GM23338 (cell line): ENCODE measurements at regions not wholly inside any gene's neighbourhood (a gene's known extent, or its start where the extent isn't known, plus 50 kb on each side); places are given as distances from the start of the nearest gene placed in this dataset.

Source experiments
- ATAC-seq: fragments of 200-7000 bp; cut with Tn5 transposase; 3 replicates; pipeline ENCODE4 v1.9.1; 2020
- DNase-seq: peaks from one replicate; pipeline ENCODE4 v3.0.0-alpha.2; 2015; ENCODE audit warnings: low spot score
- H2AFZ ChIP-seq: fragments of 200-600 bp; sonication (generic); 2 replicates; pipeline ENCODE4 v1.8.0; 2016; ENCODE audit warnings: antibody characterized with exemption, mild to moderate bottlenecking, moderate library complexity
- H3F3A ChIP-seq: fragments of 200-600 bp; sonication (generic); replicated peaks from 2 replicates; pipeline ENCODE4 v1.8.0; 2017; ENCODE audit warnings: antibody characterized with exemption, mixed run types, low read depth
- H3K27ac ChIP-seq: fragments of 200-600 bp; sonication (generic); 2 replicates; pipeline ENCODE4 v1.6.1; 2016; ENCODE audit warnings: low read depth
- H3K27me3 ChIP-seq: fragments of 200-600 bp; sonication (generic); 2 replicates; pipeline ENCODE4 v1.8.0; 2016; ENCODE audit warnings: mild to moderate bottlenecking, mixed run types, moderate library complexity; ENCODE audit not compliant: insufficient read depth
- H3K36me3 ChIP-seq: fragments of 200-600 bp; sonication (generic); 2 replicates; pipeline ENCODE4 v1.8.0; 2016; ENCODE audit warnings: mild to moderate bottlenecking; ENCODE audit not compliant: insufficient read depth
- H3K4me1 ChIP-seq: fragments of 200-600 bp; sonication (generic); 2 replicates; pipeline ENCODE4 v1.8.0; 2016; ENCODE audit warnings: mild to moderate bottlenecking, moderate library complexity; ENCODE audit not compliant: insufficient read depth
- H3K4me2 ChIP-seq: fragments of 200-600 bp; sonication (generic); 2 replicates; pipeline ENCODE4 v1.7.1; 2017; ENCODE audit warnings: mixed run types
- H3K4me3 ChIP-seq: fragments of 200-600 bp; sonication (generic); 2 replicates; pipeline ENCODE4 v1.6.1; 2016; ENCODE audit warnings: mixed run types
- H3K79me2 ChIP-seq: fragments of 200-600 bp; sonication (generic); replicated peaks from 2 replicates; pipeline ENCODE4 v1.8.0; 2017; ENCODE audit warnings: mild to moderate bottlenecking; ENCODE audit not compliant: insufficient read depth
- H3K9me2 ChIP-seq: fragments of 200-600 bp; sonication (generic); 2 replicates; pipeline ENCODE4 v1.8.0; 2017; ENCODE audit not compliant: insufficient read depth
- H4K20me1 ChIP-seq: fragments of 200-600 bp; sonication (generic); replicated peaks from 2 replicates; pipeline ENCODE4 v1.8.0; 2017; ENCODE audit warnings: mild to moderate bottlenecking; ENCODE audit not compliant: insufficient read depth
- H3K27ac Mint-ChIP-seq: 2 replicates; pipeline ENCODE4 v1.8.0; 2020; ENCODE audit warnings: inconsistent platforms, mild to moderate bottlenecking, moderate library complexity, mixed read lengths
- H3K27me3 Mint-ChIP-seq: 3 replicates; pipeline ENCODE4 v1.8.0; 2022; ENCODE audit warnings: low read depth, mild to moderate bottlenecking, moderate library complexity, mixed read lengths, inconsistent platforms; ENCODE audit not compliant: insufficient read depth, poor library complexity
- H3K36me3 Mint-ChIP-seq: 3 replicates; pipeline ENCODE4 v1.8.0; 2021; ENCODE audit warnings: low read depth, mild to moderate bottlenecking, inconsistent platforms, moderate library complexity, mixed read lengths
- H3K4me1 Mint-ChIP-seq: 3 replicates; pipeline ENCODE4 v1.8.0; 2020; ENCODE audit warnings: mild to moderate bottlenecking, inconsistent platforms, mixed read lengths
- H3K4me3 Mint-ChIP-seq: 3 replicates; pipeline ENCODE4 v1.8.0; 2021; ENCODE audit warnings: moderate library complexity, mild to moderate bottlenecking, inconsistent platforms, mixed read lengths
- H3K9me3 Mint-ChIP-seq: 3 replicates; pipeline ENCODE4 v1.8.0; 2020; ENCODE audit warnings: moderate library complexity, mild to moderate bottlenecking, inconsistent platforms, mixed read lengths
- CREB1 ChIP-seq: fragments of 250-450 bp; sonication (Bioruptor Pico); IDR thresholded peaks from 2 replicates; pipeline ENCODE4 v1.5.0; 2020; ENCODE audit warnings: low read depth, mild to moderate bottlenecking, moderate library complexity
- CTCF ChIP-seq, 2 experiments: fragments of 200-600 bp in 1 of 2; sonication (generic) in 1 of 2; conservative IDR thresholded peaks; 2 replicates each; pipeline versions ENCODE4 v1.5.1 to v1.6.1; 2016 to 2017; ENCODE audit warnings: antibody characterized with exemption in 2 of 2, low read depth in 2 of 2, mild to moderate bottlenecking in 2 of 2, moderate library complexity in 1 of 2
- EZH2 ChIP-seq: fragments of 200-600 bp; sonication (generic); IDR thresholded peaks from one replicate; pipeline ENCODE4 v1.8.0; 2017; ENCODE audit warnings: antibody characterized with exemption, mild to moderate bottlenecking, low read depth; ENCODE audit not compliant: unreplicated experiment
- EZH2phosphoT487 ChIP-seq: fragments of 200-600 bp; sonication (generic); IDR thresholded peaks from one replicate; pipeline ENCODE4 v1.8.1; 2018; ENCODE audit warnings: antibody characterized with exemption; ENCODE audit not compliant: unreplicated experiment
- NANOG ChIP-seq: IDR thresholded peaks from 2 replicates; pipeline ENCODE4 v1.6.1; 2016; ENCODE audit warnings: antibody characterized with exemption, borderline replicate concordance
- POLR2AphosphoS5 ChIP-seq: IDR thresholded peaks from 2 replicates; pipeline ENCODE4 v1.6.1; 2016; ENCODE audit warnings: antibody characterized with exemption, low read depth
- STAT1 ChIP-seq: IDR thresholded peaks from one replicate; pipeline ENCODE4 v1.6.1; 2016; ENCODE audit warnings: antibody characterized with exemption; ENCODE audit not compliant: unreplicated experiment
- ZNF114 ChIP-seq: fragments of 250-450 bp; sonication (Bioruptor Pico); IDR thresholded peaks from 2 replicates; pipeline ENCODE4 v1.5.0; 2020; ENCODE audit warnings: mild to moderate bottlenecking, moderate library complexity
- ZNF331 ChIP-seq: fragments of 250-450 bp; sonication (Bioruptor Pico); IDR thresholded peaks from 2 replicates; pipeline ENCODE4 v1.5.0; 2020; ENCODE audit warnings: low read depth, mild to moderate bottlenecking, moderate library complexity
- TF ChIP-seq, protein P1 (sequence below): IDR thresholded peaks from 2 replicates; pipeline ENCODE4 v1.6.1; 2016; ENCODE audit warnings: antibody characterized with exemption
- TF ChIP-seq, protein P2 (sequence below): fragments of 250-450 bp; sonication (Bioruptor Pico); IDR thresholded peaks from 2 replicates; pipeline ENCODE4 v1.5.0; 2020; ENCODE audit warnings: mild to moderate bottlenecking, moderate library complexity

DNA sequence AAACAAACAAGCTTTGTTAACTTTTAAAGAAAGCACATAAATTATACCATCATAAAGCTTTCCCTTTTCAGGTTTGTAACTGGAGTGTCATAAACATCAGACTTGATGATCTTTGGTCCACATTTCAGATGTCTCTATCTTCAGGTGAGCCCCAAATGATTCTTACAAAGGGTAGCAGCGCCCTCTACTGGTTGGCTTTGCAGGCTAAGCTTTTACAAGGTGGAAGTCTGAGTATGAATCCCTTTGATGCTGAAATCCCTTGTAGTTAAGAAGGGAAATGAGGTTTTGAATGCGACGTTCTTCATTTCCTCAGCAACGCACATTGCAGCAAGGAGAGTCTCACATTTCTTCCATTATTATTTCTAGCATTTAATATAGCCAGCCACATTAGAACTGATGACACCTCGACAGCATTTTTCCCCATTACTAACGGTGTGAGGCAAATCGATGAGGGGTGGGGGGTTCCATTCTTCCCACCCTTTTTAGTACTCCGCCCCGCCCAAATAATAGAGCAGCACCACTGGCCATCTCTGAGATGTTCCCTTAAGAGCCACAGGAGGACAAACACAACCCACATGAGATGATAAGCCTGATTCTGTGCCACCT is 126.3 kb upstream of the NT5E start:
- no peaks in the 10 kb centered on the region for H3K36me3 ChIP-seq
- no peak overlapping the region for H3K27ac Mint-ChIP-seq
- no peak overlapping the region for H3K4me3 Mint-ChIP-seq
- DNase-seq (peak; percentile 95), ATAC-seq (peak; percentile 95)
- no peaks in the 10 kb centered on the region for H3K4me1 ChIP-seq
- no peaks in the 10 kb centered on the region; the same call in 2 of the 3 replicates for H3K4me1 Mint-ChIP-seq
- no peaks in the 10 kb centered on the region for H4K20me1 ChIP-seq
- H3K79me2 ChIP-seq, result no peaks in the 10 kb centered on the region
- no peaks in the 10 kb centered on the region for H3F3A ChIP-seq
- H3K4me2 ChIP-seq, result no peak overlapping the region
- no peak overlapping the region for H3K27ac ChIP-seq
- no peak overlapping the region for H3K4me3 ChIP-seq
- peaks cover 12% of the 10 kb centered on the region for H3K9me3 Mint-ChIP-seq
- no peak for TF ChIP-seq NANOG
- no peak for TF ChIP-seq CREB1 (CRISPR knock-in tag)
- no peak for TF ChIP-seq EZH2phosphoT487
- TF ChIP-seq CTCF (conservative IDR thresholded peaks at IDR 0.05; ENCODE audit: low read depth in 2 of 2), result peak; percentile 94 to 100
- H3K27me3 Mint-ChIP-seq, result no peaks in the 10 kb centered on the region
- no peak overlapping the region for H2AFZ ChIP-seq
- no peaks in the 10 kb centered on the region for H3K9me2 ChIP-seq
- no peaks in the 10 kb centered on the region for H3K27me3 ChIP-seq
- H3K36me3 Mint-ChIP-seq, result peaks cover 5% of the 10 kb centered on the region; the same call in 2 of the 3 replicates

DNA sequence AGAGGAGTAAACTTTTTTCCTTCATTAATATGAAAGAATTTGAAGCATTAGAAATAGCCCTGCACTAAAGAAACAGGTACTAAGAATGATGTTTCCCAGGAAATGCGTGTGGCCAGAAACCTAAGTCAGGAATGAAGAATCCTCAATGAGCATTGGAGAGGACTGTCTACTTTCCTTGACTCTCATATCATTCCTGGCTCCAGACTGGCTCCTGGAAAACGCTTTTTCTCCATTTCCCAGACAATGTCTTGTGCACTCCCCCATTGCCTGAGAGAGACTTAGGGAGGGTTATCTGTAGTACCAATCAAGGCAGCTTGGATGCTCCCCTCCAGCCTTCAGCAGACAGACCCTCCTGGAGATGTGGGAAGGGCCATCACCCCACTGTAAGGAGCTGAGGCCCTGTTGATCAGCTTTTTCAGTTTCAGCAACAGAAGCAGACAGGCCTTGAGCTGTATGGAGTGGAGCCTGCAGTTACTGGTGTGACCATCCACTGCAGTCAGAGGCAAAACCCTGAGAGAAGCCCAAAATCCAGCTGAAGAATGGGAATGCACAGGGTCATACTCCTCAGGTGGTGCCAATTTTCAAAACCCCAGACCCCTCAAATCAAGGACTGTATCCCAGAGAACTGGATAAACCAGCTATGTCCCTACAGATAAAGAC is 127.3 kb upstream of the NT5E start:
- no peak overlapping the region for H3K27ac Mint-ChIP-seq
- no peak overlapping the region for H2AFZ ChIP-seq
- H3K27ac ChIP-seq, result no peak overlapping the region
- H3K79me2 ChIP-seq, result no peaks in the 10 kb centered on the region
- no peaks in the 10 kb centered on the region for H3K4me1 ChIP-seq
- H3F3A ChIP-seq, result no peaks in the 10 kb centered on the region
- H4K20me1 ChIP-seq, result no peaks in the 10 kb centered on the region
- no peaks in the 10 kb centered on the region for H3K27me3 Mint-ChIP-seq
- no peak overlapping the region for H3K4me3 Mint-ChIP-seq
- peaks cover 21% of the 10 kb centered on the region for H3K9me3 Mint-ChIP-seq
- peaks cover 8% of the 10 kb centered on the region for H3K36me3 Mint-ChIP-seq
- H3K27me3 ChIP-seq, result no peaks in the 10 kb centered on the region
- no peaks in the 10 kb centered on the region for H3K9me2 ChIP-seq
- no peaks in the 10 kb centered on the region; the same call in 1 of the 2 replicates for H3K36me3 ChIP-seq
- H3K4me1 Mint-ChIP-seq, result no peaks in the 10 kb centered on the region; the same call in 2 of the 3 replicates
- H3K4me3 ChIP-seq, result no peak overlapping the region
- DNase-seq (no peak), ATAC-seq (no peak)
- no peak overlapping the region for H3K4me2 ChIP-seq
- TF ChIP-seq EZH2 (no peak), ZNF114 (no peak), STAT1 (no peak), ZNF331 (CRISPR knock-in tag) (no peak), EZH2phosphoT487 (no peak), POLR2AphosphoS5 (no peak)
- TF ChIP-seq, protein P1, sequence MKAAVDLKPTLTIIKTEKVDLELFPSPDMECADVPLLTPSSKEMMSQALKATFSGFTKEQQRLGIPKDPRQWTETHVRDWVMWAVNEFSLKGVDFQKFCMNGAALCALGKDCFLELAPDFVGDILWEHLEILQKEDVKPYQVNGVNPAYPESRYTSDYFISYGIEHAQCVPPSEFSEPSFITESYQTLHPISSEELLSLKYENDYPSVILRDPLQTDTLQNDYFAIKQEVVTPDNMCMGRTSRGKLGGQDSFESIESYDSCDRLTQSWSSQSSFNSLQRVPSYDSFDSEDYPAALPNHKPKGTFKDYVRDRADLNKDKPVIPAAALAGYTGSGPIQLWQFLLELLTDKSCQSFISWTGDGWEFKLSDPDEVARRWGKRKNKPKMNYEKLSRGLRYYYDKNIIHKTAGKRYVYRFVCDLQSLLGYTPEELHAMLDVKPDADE, result no peak
- TF ChIP-seq, protein P2, sequence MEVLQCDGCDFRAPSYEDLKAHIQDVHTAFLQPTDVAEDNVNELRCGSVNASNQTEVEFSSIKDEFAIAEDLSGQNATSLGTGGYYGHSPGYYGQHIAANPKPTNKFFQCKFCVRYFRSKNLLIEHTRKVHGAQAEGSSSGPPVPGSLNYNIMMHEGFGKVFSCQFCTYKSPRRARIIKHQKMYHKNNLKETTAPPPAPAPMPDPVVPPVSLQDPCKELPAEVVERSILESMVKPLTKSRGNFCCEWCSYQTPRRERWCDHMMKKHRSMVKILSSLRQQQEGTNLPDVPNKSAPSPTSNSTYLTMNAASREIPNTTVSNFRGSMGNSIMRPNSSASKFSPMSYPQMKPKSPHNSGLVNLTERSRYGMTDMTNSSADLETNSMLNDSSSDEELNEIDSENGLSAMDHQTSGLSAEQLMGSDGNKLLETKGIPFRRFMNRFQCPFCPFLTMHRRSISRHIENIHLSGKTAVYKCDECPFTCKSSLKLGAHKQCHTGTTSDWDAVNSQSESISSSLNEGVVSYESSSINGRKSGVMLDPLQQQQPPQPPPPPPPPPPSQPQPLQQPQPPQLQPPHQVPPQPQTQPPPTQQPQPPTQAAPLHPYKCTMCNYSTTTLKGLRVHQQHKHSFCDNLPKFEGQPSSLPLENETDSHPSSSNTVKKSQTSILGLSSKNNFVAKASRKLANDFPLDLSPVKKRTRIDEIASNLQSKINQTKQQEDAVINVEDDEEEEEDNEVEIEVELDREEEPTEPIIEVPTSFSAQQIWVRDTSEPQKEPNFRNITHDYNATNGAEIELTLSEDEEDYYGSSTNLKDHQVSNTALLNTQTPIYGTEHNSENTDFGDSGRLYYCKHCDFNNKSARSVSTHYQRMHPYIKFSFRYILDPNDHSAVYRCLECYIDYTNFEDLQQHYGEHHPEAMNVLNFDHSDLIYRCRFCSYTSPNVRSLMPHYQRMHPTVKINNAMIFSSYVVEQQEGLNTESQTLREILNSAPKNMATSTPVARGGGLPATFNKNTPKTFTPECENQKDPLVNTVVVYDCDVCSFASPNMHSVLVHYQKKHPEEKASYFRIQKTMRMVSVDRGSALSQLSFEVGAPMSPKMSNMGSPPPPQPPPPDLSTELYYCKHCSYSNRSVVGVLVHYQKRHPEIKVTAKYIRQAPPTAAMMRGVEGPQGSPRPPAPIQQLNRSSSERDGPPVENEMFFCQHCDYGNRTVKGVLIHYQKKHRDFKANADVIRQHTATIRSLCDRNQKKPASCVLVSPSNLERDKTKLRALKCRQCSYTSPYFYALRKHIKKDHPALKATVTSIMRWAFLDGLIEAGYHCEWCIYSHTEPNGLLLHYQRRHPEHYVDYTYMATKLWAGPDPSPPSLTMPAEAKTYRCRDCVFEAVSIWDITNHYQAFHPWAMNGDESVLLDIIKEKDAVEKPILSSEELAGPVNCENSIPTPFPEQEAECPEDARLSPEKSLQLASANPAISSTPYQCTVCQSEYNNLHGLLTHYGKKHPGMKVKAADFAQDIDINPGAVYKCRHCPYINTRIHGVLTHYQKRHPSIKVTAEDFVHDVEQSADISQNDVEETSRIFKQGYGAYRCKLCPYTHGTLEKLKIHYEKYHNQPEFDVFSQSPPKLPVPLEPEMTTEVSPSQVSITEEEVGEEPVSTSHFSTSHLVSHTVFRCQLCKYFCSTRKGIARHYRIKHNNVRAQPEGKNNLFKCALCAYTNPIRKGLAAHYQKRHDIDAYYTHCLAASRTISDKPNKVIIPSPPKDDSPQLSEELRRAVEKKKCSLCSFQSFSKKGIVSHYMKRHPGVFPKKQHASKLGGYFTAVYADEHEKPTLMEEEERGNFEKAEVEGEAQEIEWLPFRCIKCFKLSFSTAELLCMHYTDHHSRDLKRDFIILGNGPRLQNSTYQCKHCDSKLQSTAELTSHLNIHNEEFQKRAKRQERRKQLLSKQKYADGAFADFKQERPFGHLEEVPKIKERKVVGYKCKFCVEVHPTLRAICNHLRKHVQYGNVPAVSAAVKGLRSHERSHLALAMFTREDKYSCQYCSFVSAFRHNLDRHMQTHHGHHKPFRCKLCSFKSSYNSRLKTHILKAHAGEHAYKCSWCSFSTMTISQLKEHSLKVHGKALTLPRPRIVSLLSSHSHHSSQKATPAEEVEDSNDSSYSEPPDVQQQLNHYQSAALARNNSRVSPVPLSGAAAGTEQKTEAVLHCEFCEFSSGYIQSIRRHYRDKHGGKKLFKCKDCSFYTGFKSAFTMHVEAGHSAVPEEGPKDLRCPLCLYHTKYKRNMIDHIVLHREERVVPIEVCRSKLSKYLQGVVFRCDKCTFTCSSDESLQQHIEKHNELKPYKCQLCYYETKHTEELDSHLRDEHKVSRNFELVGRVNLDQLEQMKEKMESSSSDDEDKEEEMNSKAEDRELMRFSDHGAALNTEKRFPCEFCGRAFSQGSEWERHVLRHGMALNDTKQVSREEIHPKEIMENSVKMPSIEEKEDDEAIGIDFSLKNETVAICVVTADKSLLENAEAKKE (CRISPR knock-in tag), result no peak
